ENCODE measurements at regions not wholly inside any gene's neighbourhood (a gene's known extent, or its start where the extent isn't known, plus 50 kb on each side); places are given as distances from the start of the nearest gene placed in this dataset.

DNA sequence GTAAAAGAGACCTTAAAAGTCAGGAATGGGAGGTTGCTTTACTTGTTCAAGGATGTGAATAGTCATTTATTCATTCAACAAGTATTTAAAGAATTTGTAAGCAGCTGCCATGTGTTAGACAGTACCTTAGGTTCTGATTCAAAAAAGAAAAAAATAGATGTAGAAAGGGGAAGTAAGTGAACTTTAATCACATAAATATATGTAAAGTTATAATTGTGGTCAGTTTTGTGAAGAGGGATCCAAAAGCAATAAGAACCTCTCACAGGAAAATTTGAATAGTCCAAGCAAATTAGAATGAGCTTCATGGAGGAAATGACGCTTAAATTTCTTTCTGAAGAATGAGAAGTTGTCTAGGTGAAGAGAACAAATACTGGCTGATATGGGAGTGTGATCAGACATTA is 596.1 kb upstream of the CITED2 start:
- Mint-ChIP-seq H3K27me3 (ENCODE audit: insufficient read depth, unreplicated experiment) (no peaks in the 10 kb centered on the region), H3K27ac (ENCODE audit: low read depth, unreplicated experiment) (no peak overlapping the region), H3K4me3 (ENCODE audit: unreplicated experiment) (no peak overlapping the region), H3K9me3 (ENCODE audit: unreplicated experiment) (peaks cover 15% of the 10 kb centered on the region), H3K4me1 (ENCODE audit: insufficient read depth, unreplicated experiment) (peaks cover 21% of the 10 kb centered on the region), H3K36me3 (ENCODE audit: insufficient read depth, unreplicated experiment) (no peaks in the 10 kb centered on the region)
- DNase-seq (ENCODE audit: unreplicated experiment) = no peak
- intact Hi-C loops (cut with micrococcal nuclease) = no loop called here
- ChIA-PET CTCF (no interaction called here), POLR2A (no interaction called here)
- TF ChIP-seq CTCF (IDR thresholded peaks at IDR 0.05; ENCODE audit: unreplicated experiment) = no peak
- no TSS peak for BruUV-seq (replicated peaks)

DNA sequence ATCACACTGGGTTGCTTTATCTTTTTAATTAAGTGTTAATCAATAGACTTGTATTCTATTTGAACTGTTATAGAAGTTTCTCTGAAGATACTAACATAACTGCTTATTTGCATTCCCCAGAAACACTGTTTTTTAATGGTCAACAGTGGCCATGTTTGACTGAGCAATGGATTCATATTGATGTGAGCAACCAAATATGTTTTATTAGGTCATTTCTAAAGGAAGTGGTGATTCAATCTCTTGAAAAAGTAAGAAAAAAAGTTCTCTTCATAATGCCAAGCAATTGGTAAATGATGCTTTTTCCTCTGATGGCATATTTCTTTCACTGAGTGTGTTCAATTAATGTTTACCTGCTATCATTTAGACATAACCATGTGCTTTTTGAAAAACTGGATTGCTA is 593.0 kb upstream of the CITED2 start:
- H3K36me3 Mint-ChIP-seq (ENCODE audit: insufficient read depth, unreplicated experiment) = no peaks in the 10 kb centered on the region
- no peak for TF ChIP-seq CTCF (IDR thresholded peaks at IDR 0.05; ENCODE audit: unreplicated experiment)
- DNase-seq (ENCODE audit: unreplicated experiment) = no peak
- H3K4me1 Mint-ChIP-seq (ENCODE audit: insufficient read depth, unreplicated experiment) = peaks cover 12% of the 10 kb centered on the region
- CTCF ChIA-PET = no interaction called here
- POLR2A ChIA-PET = no interaction called here
- BruUV-seq (replicated peaks) = no TSS peak
- intact Hi-C loops (cut with micrococcal nuclease) = no loop called here
- H3K4me3 Mint-ChIP-seq (ENCODE audit: unreplicated experiment) = no peak overlapping the region
- peaks cover 15% of the 10 kb centered on the region for H3K9me3 Mint-ChIP-seq (ENCODE audit: unreplicated experiment)
- H3K27me3 Mint-ChIP-seq (ENCODE audit: insufficient read depth, unreplicated experiment) = no peaks in the 10 kb centered on the region
- no peak overlapping the region for H3K27ac Mint-ChIP-seq (ENCODE audit: low read depth, unreplicated experiment)

DNA sequence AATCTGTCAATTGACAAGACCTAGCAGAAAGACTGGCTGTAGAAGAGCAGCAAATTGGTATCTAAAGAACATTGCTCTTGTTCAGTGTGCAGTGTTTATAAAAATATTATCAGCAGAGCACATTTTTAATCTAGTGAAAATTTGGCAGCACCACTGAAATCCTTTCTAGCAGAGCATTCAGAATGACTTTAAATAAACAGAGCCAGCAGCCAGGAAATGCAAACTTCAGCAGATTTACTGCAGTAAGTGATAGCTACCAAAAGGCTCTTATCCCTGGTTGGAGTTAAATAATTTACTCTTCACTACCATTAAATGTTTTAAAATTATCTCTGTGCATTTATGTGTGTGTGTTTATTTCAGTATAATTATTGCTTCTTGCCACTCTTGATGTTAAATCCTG is 590.9 kb upstream of the CITED2 start:
- H3K4me1 Mint-ChIP-seq (ENCODE audit: insufficient read depth, unreplicated experiment) = peaks cover 10% of the 10 kb centered on the region
- no peaks in the 10 kb centered on the region for H3K27me3 Mint-ChIP-seq (ENCODE audit: insufficient read depth, unreplicated experiment)
- H3K4me3 Mint-ChIP-seq (ENCODE audit: unreplicated experiment) = no peak overlapping the region
- H3K27ac Mint-ChIP-seq (ENCODE audit: low read depth, unreplicated experiment) = no peak overlapping the region
- CTCF ChIA-PET = no interaction called here
- no peak for DNase-seq (ENCODE audit: unreplicated experiment)
- no peaks in the 10 kb centered on the region for H3K36me3 Mint-ChIP-seq (ENCODE audit: insufficient read depth, unreplicated experiment)
- intact Hi-C loops (cut with micrococcal nuclease) = no loop called here
- no peak for TF ChIP-seq CTCF (IDR thresholded peaks at IDR 0.05; ENCODE audit: unreplicated experiment)
- POLR2A ChIA-PET = interaction anchor here (0.7 to 1.2 kb wide), 3 partner anchors 83 to 587 kb away, joined by 3 to 4 read pairs (median 3); no protein-coding TSS in a partner anchor
- no TSS peak for BruUV-seq (replicated peaks)
- peaks cover 7% of the 10 kb centered on the region for H3K9me3 Mint-ChIP-seq (ENCODE audit: unreplicated experiment)

DNA sequence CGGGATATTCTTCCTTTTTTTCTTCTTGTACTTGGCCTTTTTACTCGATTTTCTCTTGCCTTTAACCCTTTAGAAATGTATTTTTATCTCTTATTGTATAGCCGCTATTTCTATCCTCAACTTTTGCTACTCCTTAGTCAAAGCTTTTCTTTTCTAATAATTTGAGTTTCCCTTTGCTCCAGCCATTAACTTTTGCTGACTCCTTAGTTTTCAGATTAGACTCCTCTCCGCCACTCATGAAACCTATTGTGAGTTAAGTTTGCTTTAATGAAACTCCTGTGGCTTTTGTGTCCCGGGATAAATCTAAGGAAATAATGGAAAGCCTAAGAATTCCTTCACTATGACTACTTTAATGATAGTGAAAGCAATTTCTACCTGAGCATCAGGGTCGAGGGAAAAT is 590.3 kb upstream of the CITED2 start:
- Mint-ChIP-seq H3K4me1 (ENCODE audit: insufficient read depth, unreplicated experiment) (peaks cover 8% of the 10 kb centered on the region), H3K27me3 (ENCODE audit: insufficient read depth, unreplicated experiment) (no peaks in the 10 kb centered on the region), H3K27ac (ENCODE audit: low read depth, unreplicated experiment) (no peak overlapping the region), H3K4me3 (ENCODE audit: unreplicated experiment) (no peak overlapping the region), H3K9me3 (ENCODE audit: unreplicated experiment) (peaks cover 7% of the 10 kb centered on the region), H3K36me3 (ENCODE audit: insufficient read depth, unreplicated experiment) (no peaks in the 10 kb centered on the region)
- ChIA-PET CTCF (no interaction called here), POLR2A (interaction anchor here (1.0 kb wide), 1 partner anchor 82 kb away, joined by 4 read pairs; no protein-coding TSS in a partner anchor)
- BruUV-seq (replicated peaks) = no TSS peak
- intact Hi-C loops (cut with micrococcal nuclease) = no loop called here
- TF ChIP-seq CTCF (IDR thresholded peaks at IDR 0.05; ENCODE audit: unreplicated experiment) = no peak
- DNase-seq (ENCODE audit: unreplicated experiment) = no peak

Measured in MCF 10A (cell line).